ENCODE measurements at regions not wholly inside any gene's neighbourhood (a gene's known extent, or its start where the extent isn't known, plus 50 kb on each side); places are given as distances from the start of the nearest gene placed in this dataset.

DNA sequence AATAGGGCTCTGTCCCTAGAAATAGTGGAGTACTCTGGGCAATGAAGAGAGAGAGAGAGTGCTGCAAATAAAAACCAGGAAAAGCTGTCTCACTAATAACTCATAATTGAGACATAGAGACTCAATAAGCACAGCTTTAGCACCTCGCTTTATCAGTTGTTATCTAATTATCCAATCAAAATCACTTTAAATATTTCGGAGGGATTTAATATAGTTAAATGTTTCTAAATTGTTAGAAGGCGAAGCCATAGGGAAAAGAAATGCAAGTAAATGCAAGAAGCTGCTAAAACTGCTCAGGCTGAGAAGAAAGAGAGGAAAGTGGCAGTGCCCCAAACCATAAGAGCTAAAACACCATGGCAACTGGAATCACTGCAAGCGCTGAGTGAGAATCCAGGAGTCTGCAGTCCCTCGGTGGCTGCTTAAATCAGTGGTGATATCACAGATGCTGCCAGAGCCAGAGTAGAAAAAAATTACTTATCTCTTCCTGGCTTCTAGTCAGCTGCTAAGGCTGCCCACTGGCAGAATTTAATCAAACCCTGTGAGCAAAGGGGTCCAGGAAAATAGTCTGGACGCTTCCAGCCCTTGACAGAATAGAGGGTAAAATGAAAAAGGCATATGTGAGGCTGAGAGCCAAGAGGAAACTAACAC is 150.4 kb upstream of the CHRM2 start:
- TF ChIP-seq, protein P1, sequence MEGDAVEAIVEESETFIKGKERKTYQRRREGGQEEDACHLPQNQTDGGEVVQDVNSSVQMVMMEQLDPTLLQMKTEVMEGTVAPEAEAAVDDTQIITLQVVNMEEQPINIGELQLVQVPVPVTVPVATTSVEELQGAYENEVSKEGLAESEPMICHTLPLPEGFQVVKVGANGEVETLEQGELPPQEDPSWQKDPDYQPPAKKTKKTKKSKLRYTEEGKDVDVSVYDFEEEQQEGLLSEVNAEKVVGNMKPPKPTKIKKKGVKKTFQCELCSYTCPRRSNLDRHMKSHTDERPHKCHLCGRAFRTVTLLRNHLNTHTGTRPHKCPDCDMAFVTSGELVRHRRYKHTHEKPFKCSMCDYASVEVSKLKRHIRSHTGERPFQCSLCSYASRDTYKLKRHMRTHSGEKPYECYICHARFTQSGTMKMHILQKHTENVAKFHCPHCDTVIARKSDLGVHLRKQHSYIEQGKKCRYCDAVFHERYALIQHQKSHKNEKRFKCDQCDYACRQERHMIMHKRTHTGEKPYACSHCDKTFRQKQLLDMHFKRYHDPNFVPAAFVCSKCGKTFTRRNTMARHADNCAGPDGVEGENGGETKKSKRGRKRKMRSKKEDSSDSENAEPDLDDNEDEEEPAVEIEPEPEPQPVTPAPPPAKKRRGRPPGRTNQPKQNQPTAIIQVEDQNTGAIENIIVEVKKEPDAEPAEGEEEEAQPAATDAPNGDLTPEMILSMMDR (conservative IDR thresholded peaks at IDR 0.05; ENCODE audit: low read depth, low read length) = no peak
- TF ChIP-seq EZH2phosphoT487 (IDR thresholded peaks at IDR 0.05; ENCODE audit: borderline replicate concordance, low read length) = no peak
